IPS-18c (cell line): ENCODE measurements at regions not wholly inside any gene's neighbourhood (a gene's known extent, or its start where the extent isn't known, plus 50 kb on each side); places are given as distances from the start of the nearest gene placed in this dataset.

ENCODE experiments used
- H3K4me3 ChIP-seq: 2 replicates; pipeline ENCODE4 v1.7.0; 2013; ENCODE audit warnings: low read depth, mild to moderate bottlenecking, low read length, moderate library complexity; ENCODE audit not compliant: insufficient read depth
- H3K9me3 ChIP-seq: one replicate; pipeline ENCODE4 v1.6.1; 2013; ENCODE audit warnings: mild to moderate bottlenecking, low read length, moderate library complexity; ENCODE audit not compliant: control insufficient read depth, insufficient read depth

DNA sequence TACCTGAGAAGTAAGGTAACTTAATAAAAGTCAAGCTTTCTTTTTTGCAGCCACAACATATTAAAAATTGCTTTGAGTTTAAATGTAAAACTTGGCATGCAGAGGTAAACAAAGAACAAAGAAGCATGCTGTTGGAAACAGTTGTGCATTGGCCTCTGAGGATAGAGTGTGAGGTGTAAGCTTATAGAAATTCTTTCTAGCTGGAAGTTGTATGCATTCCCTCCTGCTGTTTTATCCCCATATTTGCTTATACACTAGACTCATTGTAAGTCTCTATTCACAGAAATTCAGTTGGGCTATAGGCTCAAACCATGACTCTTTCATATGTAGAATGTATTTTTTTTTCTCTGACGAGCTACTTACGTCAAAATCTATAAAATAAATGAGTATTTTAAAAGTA lies 316.3 kb downstream of the SLC6A15 start:
- no peaks in the 10 kb centered on the region for H3K9me3 ChIP-seq
- no peak overlapping the region for H3K4me3 ChIP-seq

DNA sequence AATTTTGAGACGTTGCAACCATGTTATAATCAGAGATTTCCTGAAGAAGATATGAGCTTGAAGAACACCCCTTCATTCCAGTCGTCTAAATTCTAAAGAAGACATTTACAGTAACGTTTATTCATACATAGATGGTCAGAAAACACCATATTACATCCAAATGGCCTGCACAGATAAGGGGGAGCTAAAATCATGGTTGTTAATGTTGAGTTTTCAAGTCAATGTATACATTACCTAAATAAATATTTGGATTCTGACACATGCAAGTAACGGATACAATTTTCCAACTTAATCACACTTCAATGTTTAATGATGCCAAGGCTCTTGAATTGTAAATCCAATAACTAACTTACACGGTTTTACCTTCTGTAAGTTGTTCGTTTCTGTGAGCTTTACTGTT lies 318.4 kb downstream of the SLC6A15 start:
- no peaks in the 10 kb centered on the region for H3K9me3 ChIP-seq
- no peak overlapping the region for H3K4me3 ChIP-seq

DNA sequence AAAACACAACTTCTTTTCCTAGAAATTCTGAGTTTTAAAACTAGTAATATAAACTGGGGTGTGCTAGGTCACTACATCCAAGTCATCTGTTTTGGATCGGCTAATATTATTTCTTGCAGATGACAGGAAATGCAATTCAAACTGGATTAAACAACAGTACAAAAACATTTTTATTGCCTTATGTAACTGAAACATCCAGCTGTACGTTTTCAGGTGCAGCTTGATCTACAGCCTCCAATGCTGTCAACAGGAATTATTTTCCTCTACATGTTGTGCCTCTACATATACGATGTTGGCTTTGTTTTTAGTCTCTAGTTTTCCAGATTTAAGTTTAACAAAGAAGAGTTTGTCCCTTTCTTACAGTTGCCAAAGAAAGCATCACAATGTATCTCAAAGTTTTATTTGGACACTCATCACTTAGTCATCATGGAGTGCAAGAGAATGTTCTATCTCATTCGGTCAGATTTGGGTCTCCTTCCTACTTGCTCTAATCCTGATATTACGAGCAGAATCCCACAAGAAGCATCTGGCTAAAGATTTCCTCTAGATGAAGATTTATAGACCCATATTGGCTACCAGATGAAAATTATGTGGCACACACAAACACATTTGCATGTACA lies 326.7 kb downstream of the SLC6A15 start:
- Histone ChIP-seq H3K9me3 (no peaks in the 10 kb centered on the region), H3K4me3 (no peak overlapping the region)

DNA sequence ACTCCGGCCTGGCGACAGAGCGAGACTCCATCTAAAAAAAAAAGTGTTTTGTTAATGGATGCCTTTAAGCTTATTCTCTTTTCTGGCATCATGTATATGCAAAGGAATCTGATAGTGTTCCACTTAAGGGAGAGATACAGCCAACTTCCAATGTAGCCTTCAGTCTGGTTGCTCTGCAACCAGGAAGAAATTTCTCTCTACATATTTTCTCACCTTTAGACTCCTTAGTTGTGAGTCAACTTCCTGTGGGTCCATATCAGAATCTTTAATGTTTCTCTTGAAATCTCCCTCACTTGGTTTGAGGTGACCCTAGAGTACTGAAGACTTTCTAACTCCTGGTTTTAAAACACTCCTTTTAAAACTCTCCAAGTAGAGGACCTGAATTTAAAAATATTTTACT lies 340.4 kb downstream of the SLC6A15 start:
- H3K9me3 ChIP-seq: no peaks in the 10 kb centered on the region
- H3K4me3 ChIP-seq: no peak overlapping the region

DNA sequence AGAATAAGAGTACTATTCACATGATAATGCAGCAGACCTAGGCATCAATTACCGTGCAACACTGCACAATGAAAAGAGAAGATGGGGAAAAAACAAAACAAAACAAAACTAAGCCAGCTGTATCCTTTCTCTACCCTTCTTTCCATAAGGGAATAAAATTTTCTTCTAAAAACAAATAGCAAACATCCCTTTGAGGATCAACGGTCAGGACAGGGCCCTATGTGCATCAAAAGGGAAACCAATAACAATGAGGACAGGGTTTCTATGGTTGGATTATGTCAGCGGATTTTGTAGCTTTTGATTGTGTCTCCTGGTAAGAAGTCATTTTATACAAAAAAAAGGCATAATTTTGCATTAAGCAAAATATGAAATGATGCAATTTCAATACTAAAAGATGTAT lies 350.3 kb downstream of the SLC6A15 start:
- Histone ChIP-seq H3K4me3 (no peak overlapping the region), H3K9me3 (no peaks in the 10 kb centered on the region)

DNA sequence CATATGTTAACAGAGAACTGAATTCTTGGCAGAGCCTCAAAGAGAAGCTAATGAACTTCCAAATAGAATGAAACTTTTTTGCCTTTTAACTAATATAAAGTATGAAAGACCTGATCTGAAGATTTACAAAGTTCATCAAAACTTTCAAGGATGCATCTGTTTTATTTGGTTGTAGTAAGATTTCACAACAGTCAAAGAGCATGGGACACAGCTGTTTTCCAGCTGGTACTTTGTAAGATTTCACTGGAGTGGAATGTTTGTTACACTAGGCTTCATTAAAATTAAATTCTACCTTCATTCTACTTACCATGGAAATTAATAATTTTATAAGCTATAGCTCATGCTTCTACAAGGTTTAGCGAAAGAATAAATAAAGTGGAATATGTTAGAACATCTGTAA lies 351.2 kb downstream of the SLC6A15 start:
- H3K9me3 ChIP-seq: no peaks in the 10 kb centered on the region
- H3K4me3 ChIP-seq: no peak overlapping the region

DNA sequence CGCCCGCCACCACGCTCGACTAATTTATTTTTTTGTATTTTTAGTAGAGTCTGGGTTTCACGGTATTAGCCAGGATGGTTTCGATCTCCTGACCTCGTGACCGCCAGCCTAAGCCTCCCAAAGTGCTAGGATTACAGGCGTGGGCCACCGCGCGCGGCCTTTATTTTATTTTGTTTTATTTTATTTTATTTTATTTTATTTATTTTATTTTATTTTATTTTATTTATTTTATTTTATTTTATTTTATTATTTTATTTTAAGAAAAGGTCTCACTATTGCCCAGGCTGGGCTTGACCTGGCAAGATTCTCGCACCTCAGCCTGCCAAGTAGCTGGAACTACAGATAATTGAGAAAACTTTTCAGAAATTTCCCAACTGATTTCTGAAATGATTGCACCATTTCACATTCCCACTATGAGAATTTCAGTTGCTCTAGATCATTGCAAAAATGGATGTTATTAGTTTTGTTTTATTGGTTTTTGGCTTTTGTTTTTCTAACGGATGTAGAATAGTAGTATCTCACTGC lies 358.3 kb downstream of the SLC6A15 start:
- Histone ChIP-seq H3K9me3 (no peaks in the 10 kb centered on the region), H3K4me3 (no peak overlapping the region)

DNA sequence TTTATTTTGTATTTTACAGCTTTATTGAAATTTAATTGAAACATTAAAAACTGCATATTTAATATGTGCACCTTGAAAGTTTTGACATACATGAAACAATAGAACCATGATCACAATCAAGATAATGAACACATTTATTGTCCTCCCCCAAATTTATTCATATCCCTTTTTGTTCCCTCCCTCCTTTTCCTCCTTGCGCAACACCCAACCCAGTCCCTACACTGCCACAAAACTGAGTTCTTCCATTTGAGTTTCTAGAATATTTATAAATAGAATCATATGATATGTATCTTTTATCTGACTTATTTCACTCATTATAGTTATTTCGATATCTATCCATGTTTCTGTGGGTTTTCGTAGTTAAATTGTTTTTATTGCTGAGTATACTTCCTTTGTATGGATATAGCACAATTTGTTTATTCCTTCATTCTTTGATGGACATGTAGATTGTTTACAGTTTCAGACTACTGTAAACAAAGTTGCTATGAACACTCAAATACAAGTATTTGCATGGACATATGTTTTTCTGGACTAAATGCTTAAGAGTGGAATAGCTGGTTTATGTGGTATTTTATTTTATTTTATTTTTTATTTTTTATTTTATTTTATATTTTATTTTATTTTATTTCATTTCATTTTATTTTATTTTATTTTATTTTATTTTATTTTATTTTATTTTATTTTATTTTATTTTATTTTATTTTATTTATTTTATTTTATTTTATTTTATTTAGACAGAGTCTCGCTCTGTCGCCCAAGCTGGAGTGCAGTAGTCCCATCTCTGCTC lies 359.1 kb downstream of the SLC6A15 start:
- Histone ChIP-seq H3K9me3 (no peaks in the 10 kb centered on the region), H3K4me3 (no peak overlapping the region)

DNA sequence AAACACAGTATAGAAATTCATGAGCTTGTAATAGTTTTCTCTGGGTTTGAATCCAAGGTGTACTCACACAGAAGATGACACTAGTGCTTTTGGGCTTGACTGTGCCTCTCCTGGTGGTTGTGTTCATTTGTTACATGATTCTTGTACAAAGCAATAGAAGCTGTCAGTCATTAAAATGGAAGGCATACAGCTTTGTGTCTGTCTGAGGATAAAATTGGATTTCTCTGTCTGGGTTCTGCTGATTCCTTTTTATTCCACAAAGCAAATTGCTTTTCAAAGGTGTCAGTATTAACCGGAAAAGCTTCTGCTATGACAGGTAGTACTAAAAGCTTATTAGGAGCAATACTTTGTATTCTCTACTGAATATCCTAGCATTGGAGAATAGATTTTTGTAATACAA lies 361.2 kb downstream of the SLC6A15 start:
- no peaks in the 10 kb centered on the region for H3K9me3 ChIP-seq
- H3K4me3 ChIP-seq: no peak overlapping the region

DNA sequence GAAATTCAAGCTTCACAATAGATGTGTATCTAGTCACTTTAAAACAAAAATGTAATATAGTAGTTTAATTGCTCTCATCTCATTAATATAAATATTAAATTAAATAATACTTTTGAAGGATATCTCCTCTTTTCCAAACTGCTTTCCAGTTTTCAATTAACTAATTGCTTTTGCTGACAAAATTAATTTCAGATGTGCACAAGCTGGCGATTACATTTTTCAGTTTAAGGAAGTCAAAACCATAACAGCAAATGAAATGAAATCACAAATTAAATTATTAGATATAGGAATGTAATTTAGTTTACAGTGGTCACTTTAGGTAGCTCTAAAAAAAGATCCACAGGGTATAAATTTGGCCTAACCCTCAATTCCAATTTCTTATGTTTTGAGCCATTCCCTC lies 362.1 kb downstream of the SLC6A15 start:
- Histone ChIP-seq H3K4me3 (no peak overlapping the region), H3K9me3 (no peaks in the 10 kb centered on the region)

DNA sequence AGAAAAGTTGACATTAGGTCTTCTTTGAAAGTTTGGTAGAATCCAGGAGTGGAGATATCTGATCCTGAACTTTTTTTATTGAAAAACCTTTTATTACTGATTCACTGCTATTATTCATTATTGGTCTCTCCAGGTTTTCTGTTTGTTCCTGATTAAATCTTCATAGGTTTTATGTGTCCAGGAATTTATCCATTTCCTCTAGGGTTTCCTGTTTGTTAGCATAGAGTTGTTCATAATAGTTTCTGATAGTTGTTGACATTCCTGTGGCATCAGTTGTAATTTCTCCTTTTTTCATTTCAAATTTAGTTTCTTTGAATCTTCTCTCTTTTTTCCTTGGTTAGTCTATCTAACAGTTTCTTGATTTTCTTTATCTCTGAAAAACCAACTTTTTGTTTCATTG lies 370.3 kb downstream of the SLC6A15 start:
- H3K9me3 ChIP-seq: no peaks in the 10 kb centered on the region

DNA sequence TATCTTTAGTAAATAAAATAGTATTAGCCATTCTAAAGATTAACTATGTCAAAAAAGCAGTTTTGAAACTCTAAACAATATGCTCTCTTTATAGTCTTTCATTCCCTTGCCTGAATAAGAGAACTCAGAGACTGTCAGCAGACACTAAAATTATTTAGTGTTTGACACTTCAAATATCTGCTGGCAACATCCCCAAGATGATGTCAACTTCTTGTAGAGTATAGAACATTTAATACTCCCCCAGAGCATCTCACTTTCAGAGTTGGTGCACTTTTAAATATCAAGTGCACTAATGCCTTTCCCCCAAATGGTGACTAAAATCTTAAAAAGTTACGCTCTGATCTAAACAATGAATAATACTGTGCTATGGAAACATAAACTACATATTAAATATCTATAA lies 374.9 kb downstream of the SLC6A15 start:
- peaks cover 3% of the 10 kb centered on the region for H3K9me3 ChIP-seq
- H3K4me3 ChIP-seq: no peak overlapping the region

More for the DNA sequence above, 370.3 kb downstream of the SLC6A15 start:
- H3K4me3 ChIP-seq: no peak overlapping the region

DNA sequence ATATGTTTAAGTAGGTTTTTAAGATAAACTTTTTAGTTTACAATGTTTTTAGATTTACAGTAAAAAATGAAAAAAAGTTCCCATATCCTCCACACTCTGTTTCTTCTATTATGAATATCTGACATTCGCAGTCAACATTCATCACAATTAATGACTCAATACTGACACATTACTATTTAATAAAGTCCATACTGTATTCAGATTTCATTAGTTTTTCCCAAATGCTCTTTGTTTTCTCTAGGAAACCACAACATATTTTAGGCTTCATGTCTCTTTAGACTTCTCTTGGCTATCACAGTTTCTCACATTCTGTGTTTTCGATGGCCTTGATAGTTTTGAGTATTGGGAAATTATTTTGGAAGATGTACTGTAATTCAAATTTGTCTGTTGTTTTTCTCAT lies 399.8 kb downstream of the SLC6A15 start:
- H3K4me3 ChIP-seq: no peak overlapping the region
- H3K9me3 ChIP-seq: no peaks in the 10 kb centered on the region

DNA sequence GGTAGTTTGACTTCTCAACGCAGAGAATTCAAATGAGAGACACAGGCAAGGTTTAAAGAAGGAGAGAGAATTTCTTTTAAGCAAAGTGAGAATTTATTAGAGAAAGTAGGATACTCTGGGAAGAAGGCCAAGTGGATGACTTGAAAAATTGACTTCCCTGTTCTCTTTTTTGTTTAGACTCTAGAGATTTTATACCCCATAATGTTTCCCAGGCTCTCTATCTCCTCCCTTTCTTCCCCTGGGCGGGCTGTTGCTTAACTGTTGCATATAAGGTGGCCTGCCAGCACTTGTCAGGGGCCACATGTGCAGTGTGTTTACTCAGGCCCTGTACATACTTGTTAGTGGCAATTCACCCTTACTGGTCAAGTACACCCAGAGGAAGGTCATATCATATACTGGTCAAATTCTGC lies 403.7 kb downstream of the SLC6A15 start:
- H3K4me3 ChIP-seq: no peak overlapping the region
- peaks cover 2% of the 10 kb centered on the region for H3K9me3 ChIP-seq

DNA sequence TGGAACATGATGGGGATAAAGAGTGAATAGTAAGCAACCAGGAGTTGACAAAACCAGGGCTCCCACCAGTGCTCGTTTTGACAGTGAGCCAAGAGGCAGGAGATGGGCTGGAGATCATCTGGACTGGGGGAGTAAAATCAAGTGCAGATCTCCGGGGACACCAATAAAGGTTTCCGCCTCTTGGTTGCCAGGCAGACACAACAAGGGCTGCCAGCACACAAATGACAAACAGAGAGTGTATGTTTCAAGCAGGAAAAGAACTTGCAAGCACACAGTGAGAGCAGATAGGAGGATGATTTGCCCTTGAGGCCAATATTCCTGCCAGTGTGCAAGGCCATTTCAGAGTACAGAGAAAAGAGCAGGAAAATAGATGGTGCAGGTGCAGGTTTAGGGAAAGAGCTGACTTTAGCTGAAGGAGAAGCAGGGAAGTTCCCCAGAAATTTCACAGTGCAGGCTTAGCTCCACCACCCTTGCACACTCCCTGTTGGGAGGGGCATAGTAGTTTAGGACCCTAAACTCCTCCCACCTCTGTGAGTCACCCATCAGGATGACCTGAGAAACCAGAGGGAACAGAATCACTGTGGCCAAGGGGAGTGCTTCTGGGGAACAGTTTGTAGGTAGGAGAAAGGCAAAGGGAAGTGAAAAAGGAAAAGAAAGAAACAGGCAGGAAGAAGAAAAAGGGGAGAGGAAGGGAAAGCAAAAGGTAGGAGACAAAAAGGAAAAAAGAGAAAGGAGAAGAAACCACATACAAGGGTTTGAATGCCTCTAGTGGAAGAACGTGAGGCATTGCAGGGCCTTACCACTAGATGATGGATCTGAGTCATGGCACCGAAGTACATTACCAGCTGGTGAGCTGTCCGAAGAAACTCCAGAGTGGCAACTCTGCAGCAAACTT lies 404.4 kb downstream of the SLC6A15 start:
- H3K9me3 ChIP-seq: peaks cover 2% of the 10 kb centered on the region
- H3K4me3 ChIP-seq: no peak overlapping the region

DNA sequence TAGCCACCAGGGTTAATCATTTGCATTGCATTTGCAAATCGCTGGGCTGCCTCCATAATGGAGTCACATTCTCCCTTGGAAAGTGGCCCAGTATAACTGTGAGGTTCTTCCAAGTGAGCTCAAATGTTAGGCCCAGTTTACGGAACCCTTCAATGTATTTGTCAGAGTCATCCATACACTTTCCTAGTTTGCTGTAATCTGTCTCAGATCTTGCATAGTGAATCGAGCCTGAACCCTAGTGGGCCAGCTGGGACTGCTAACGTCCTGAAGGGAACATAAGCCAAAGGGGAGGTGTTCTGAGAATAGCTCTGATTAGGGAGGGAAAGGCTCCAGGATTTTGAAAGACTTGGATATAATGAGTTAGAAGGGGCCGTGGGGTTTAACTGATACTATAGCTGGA lies 406.3 kb downstream of the SLC6A15 start:
- Histone ChIP-seq H3K9me3 (peaks cover 2% of the 10 kb centered on the region), H3K4me3 (no peak overlapping the region)

DNA sequence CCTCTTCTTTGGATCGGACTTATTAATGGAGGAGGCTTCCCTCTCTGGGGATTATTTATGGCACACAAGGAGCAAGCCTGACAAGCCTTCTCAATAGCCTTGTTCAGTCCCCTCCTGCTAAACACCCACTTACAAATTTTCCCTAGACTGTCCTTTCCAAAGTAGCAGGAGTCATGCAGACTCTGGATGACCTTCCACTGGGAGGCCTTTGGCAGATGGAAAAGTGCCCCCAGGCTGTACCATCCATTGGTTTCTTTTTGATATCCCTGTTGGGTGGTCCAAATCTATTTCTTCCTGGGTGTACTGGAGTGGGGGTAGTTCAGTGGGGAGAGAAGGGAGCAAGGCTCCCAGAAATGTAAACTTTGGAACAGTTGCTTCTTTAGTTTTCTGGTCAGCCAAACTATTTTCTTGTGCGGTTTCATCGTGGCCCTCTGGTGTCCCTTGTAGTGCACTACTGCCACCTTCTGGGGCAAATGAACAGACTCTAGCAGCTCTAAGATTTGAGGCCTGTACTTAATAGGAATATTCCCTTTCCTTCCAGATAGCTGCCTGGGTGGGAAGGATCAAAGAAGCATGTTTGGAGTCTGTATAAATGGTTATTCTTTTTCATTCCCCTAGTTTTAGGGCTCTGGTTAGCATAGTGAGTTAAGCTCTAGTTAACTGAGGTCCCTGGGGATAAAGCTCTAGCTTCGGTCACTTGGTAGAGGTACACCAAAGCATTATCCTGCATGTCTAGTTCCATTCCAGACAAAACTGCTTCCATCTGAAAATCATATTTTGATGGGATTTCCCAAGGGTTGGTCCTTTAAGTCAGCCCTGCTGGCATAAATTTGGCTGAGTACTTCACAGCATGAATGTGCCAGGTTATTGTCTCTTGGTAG lies 409.5 kb downstream of the SLC6A15 start:
- Histone ChIP-seq H3K9me3 (peaks cover 2% of the 10 kb centered on the region), H3K4me3 (no peak overlapping the region)
